Pancreas (tissue), 10 donors: ENCODE measurements at regions not wholly inside any gene's neighbourhood (a gene's known extent, or its start where the extent isn't known, plus 50 kb on each side); places are given as distances from the start of the nearest gene placed in this dataset.

Experiments
- ATAC-seq, 4 donors: fragments of 200-7000 bp; cut with Tn5 transposase; one replicate each; pipeline versions ENCODE4 v1.8.0 to v1.9.1; 2020; ENCODE audit warnings: mild to moderate bottlenecking in 4 of 4, moderate library complexity in 4 of 4
- DNase-seq, 6 donors: peaks; one replicate each; pipeline ENCODE4 v3.0.0-alpha.2; 2020
- FAIRE-seq: peaks from 2 replicates; lab custom pipeline; 2012; peaks lifted over from hg19 to GRCh38; lab: Jason Lieb, UNC
- H3K27ac ChIP-seq, 4 donors: fragments of 200-600 bp; sonication (generic); 1 replicate in 3 of 4; 2 replicates in 1 of 4; pipeline versions ENCODE4 v1.5.0 to v1.8.0; 2020
- H3K27me3 ChIP-seq, 4 donors: fragments of 200-600 bp; one replicate each; pipeline ENCODE4 v1.8.0; 2021
- H3K36me3 ChIP-seq, 3 donors: fragments of 200-600 bp; sonication (generic) in 1 of 3; one replicate each; pipeline versions ENCODE4 v1.5.0 to v1.8.0; 2020 to 2021
- H3K4me1 ChIP-seq, 3 donors: fragments of 200-600 bp; one replicate each; pipeline ENCODE4 v1.8.0; 2021
- H3K4me3 ChIP-seq, 4 donors: fragments of 200-600 bp; sonication (generic) in 2 of 4; one replicate each; pipeline versions ENCODE4 v1.5.0 to v1.8.0; 2020 to 2021
- H3K9me3 ChIP-seq, 4 donors: fragments of 200-600 bp; one replicate each; pipeline ENCODE4 v1.8.0; 2021
- CTCF ChIP-seq, 4 donors: fragments of 200-600 bp; sonication (generic) in 3 of 4; IDR thresholded peaks; one replicate each; pipeline versions ENCODE4 v1.5.0 to v1.8.0; 2021; ENCODE audit warnings: antibody characterized with exemption in 4 of 4
- WGBS, 2 donors: extraction: QIAGEN DNeasy Blood & Tissue Kit; methylation state at CpG; one replicate each; pipeline ENCODE4 v1.1.7; 2013; 5-methylcytosine and 5-hydroxymethylcytosine counted together
- intact Hi-C, 3 donors: fragments of 100-400 bp; cut with DNase I; formaldehyde crosslinking; loops; one replicate each; pipeline versions ENCODE4 v1.11.1 to v1.14.2; 2022
- donor health status: healthy with polysubstance abuse.
- donor health status: DM: no; HTN: no; CAD: no; lungs with moderate emphysema.
- donor health status: DM: no; HTN: no; CAD: no.
- donor health status: control.
- donor health status: control.
- donor health status: Bipolar disorder and iron deficiency.
- donor health status: DM: yes; HTN: yes; CAD: no.
- donor health status: DM: no; HTN: no; CAD: no.
- donor health status: DM: no; HTN: no; CAD: no.
- donor health status: DM: yes; HTN: yes; CAD: no.

- ATAC-seq (peak in 1 of 4 donors; percentile 27), DNase-seq (no peak), FAIRE-seq (no peak)
- Histone ChIP-seq H3K4me3 (no peak overlapping the region), H3K4me1 (no peaks in the 10 kb centered on the region), H3K27me3 (peaks cover 0 to 6% (median 0%) of the 10 kb centered on the region in 4 donors), H3K9me3 (no peaks in the 10 kb centered on the region), H3K27ac (no peak overlapping the region), H3K36me3 (no peaks in the 10 kb centered on the region)
- intact Hi-C loops, result no loop called here
- TF ChIP-seq CTCF (IDR thresholded peaks at IDR 0.05), result no peak
- WGBS, 2 donors, result 76 to 92% methylated on average over 12 of the region's 12 CpGs
These were observed 252.4 kb downstream of the KLF6 start for GRCh38 chr10:3532644-3533043.

- H3K27ac ChIP-seq, result no peak overlapping the region
- H3K36me3 ChIP-seq, result no peaks in the 10 kb centered on the region
- WGBS, 2 donors, result 69 to 79% methylated on average over 5 of the region's 5 CpGs
- H3K9me3 ChIP-seq, result no peaks in the 10 kb centered on the region
- FAIRE-seq, result no peak
- no peak overlapping the region for H3K4me3 ChIP-seq
- no peak for DNase-seq
- ATAC-seq, result no peak
- no peaks in the 10 kb centered on the region for H3K4me1 ChIP-seq
- no peaks in the 10 kb centered on the region for H3K27me3 ChIP-seq
- intact Hi-C loops, result no loop called here
- TF ChIP-seq CTCF (IDR thresholded peaks at IDR 0.05), result no peak
These were observed 253.3 kb downstream of the KLF6 start for GRCh38 chr10:3531670-3532069.

GRCh38 chr10:3530783-3531645 lies 254.0 kb downstream of the KLF6 start:
- DNase-seq (no peak), FAIRE-seq (no peak), ATAC-seq (no peak)
- Histone ChIP-seq H3K27me3 (no peaks in the 10 kb centered on the region), H3K36me3 (no peaks in the 10 kb centered on the region), H3K9me3 (no peaks in the 10 kb centered on the region), H3K4me3 (no peak overlapping the region), H3K27ac (no peak overlapping the region), H3K4me1 (no peaks in the 10 kb centered on the region)
- TF ChIP-seq CTCF (IDR thresholded peaks at IDR 0.05), result no peak
- intact Hi-C loops, result no loop called here
- WGBS, 2 donors, result 71 to 84% methylated on average over 16 of the region's 16 CpGs

- no peak for FAIRE-seq
These were observed 254.7 kb downstream of the KLF6 start for GRCh38 chr10:3530346-3530745.

More at GRCh38 chr10:3530346-3530745, 254.7 kb downstream of the KLF6 start:
- DNase-seq (no peak), ATAC-seq (no peak)
- H3K4me3 ChIP-seq, result no peak overlapping the region
- WGBS, 2 donors, result 83 to 93% methylated on average over 13 of the region's 13 CpGs
- intact Hi-C loops, result no loop called here
- no peaks in the 10 kb centered on the region for H3K36me3 ChIP-seq
- H3K27me3 ChIP-seq, result no peaks in the 10 kb centered on the region
- no peak overlapping the region for H3K27ac ChIP-seq
- TF ChIP-seq CTCF (IDR thresholded peaks at IDR 0.05), result no peak
- no peaks in the 10 kb centered on the region for H3K4me1 ChIP-seq
- H3K9me3 ChIP-seq, result no peaks in the 10 kb centered on the region
